Fibroblast of the aortic adventitia (primary cell): ENCODE measurements at regions not wholly inside any gene's neighbourhood (a gene's known extent, or its start where the extent isn't known, plus 50 kb on each side); places are given as distances from the start of the nearest gene placed in this dataset.

Source experiments
- DNase-seq: peaks from one replicate; pipeline ENCODE4 v3.0.0-alpha.2; 2010; ENCODE audit warnings: low read depth
- H3K4me3 ChIP-seq: 2 replicates; pipeline ENCODE4 v1.5.1; 2011; ENCODE audit warnings: low read depth, mild to moderate bottlenecking, control low read depth, low read length, moderate library complexity
- TF ChIP-seq, protein P1 (sequence below): IDR thresholded peaks from 2 replicates; pipeline ENCODE4 v1.5.1; 2011; ENCODE audit warnings: mild to moderate bottlenecking, low read length, control low read depth, inconsistent platforms; ENCODE audit not compliant: insufficient read depth

DNA sequence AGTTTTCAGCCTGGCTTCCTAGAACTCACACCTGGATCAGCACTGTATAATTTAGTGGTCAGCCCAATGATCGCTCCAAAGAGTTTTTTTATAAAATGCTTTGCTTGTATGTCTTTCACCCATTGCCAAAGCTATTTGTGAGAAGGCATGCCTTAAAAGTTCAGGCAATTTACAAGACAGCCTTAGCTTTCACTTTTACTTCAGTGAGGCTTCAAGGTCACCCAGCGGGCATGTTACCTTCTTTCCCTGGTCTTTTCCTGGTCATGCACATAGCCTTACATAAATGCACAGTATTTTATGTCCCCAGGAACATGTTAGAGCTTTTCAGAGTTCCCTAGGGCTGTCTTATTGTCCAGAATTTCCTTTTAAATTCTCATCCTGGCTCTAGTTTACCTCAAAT is 179.9 kb upstream of the TMEM72 start:
- TF ChIP-seq, protein P1, sequence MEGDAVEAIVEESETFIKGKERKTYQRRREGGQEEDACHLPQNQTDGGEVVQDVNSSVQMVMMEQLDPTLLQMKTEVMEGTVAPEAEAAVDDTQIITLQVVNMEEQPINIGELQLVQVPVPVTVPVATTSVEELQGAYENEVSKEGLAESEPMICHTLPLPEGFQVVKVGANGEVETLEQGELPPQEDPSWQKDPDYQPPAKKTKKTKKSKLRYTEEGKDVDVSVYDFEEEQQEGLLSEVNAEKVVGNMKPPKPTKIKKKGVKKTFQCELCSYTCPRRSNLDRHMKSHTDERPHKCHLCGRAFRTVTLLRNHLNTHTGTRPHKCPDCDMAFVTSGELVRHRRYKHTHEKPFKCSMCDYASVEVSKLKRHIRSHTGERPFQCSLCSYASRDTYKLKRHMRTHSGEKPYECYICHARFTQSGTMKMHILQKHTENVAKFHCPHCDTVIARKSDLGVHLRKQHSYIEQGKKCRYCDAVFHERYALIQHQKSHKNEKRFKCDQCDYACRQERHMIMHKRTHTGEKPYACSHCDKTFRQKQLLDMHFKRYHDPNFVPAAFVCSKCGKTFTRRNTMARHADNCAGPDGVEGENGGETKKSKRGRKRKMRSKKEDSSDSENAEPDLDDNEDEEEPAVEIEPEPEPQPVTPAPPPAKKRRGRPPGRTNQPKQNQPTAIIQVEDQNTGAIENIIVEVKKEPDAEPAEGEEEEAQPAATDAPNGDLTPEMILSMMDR = no peak
- no peak for DNase-seq
- H3K4me3 ChIP-seq = no peak overlapping the region

DNA sequence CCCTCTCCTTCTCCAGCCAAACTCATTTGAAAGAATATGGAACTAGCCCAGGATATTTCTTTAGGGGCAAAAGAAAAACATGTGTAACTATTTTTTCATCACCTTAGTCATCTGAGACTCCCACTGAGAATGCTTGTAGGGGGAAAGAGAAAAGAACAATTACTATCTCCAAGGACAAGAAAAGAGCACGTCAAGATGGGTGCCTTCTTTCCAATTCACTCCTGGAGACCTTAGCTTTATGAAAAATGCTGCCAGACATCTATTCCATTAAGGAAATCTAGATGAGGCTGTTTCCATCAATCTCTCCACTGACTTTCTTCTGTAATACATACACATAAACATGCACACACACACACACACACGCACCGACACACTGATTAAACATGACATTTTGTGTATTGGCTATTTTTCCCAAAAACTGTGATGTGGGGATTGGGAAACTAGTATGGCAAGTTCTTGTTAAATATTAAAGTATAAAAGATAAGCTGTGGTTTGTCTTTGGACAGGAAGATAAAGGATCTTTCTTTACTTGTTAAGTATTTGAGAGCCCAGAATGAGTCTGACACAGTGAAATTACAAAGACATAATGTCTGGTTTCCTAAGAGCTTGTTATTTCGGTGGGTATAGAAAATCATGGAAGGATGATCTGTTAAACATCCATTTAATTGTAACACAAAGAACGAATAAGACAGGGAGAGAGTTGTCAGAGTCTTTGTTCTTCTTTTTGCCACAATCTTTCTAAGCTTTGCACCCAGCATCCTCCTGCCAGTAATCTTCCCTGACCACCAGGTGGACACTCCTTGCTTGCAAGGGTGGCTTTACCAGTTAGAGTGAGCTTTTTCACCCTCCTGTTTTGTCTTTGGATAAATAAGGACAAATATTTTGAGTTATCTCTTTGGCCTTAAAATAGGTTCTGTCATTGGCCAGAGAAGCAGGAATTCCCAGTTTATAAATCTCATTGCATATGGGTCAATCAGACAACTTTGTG is 177.3 kb upstream of the TMEM72 start:
- no peak overlapping the region for H3K4me3 ChIP-seq
- peak; percentile 83 for DNase-seq
- TF ChIP-seq, protein P1 = peak; percentile 69

DNA sequence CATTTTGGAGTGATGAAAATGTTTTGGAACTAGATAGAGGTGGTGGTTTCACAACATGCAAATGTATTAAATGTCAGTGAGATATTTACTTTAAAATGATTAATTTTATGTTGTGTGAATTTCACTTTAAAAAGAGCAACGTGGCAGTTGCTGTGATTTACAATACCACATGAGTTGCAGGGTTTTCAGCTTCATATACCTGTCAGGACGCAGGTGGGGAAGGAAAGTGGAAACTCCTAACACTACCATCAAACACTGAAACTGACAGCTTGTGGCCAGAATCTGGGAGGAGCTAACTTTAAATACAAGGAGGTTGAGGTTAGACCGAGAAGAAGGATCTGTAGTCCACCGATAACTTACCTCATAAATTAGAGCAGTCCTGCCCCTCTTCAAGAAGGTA is 168.9 kb upstream of the TMEM72 start:
- no peak overlapping the region for H3K4me3 ChIP-seq
- no peak for DNase-seq
- TF ChIP-seq, protein P1 = no peak

DNA sequence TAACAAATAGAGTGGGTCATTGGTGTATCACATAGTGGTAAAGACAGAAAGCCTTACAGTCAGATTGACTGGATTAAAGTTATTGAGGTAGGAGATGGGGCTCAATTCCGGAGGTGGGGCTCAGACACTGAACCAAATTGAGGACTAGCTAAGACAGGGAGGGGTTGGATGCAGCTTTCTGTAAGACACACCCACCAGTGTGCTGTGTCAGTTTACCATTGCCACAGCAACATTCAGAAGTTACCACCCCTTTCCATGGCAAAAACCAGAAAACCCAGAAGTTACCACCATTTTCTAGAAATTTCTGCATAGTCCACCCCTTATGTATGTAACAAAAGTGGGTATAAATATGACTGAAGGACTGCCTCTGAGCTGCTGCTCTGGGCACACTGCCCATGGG is 167.6 kb upstream of the TMEM72 start:
- H3K4me3 ChIP-seq = no peak overlapping the region
- no peak for DNase-seq
- TF ChIP-seq, protein P1 = no peak

DNA sequence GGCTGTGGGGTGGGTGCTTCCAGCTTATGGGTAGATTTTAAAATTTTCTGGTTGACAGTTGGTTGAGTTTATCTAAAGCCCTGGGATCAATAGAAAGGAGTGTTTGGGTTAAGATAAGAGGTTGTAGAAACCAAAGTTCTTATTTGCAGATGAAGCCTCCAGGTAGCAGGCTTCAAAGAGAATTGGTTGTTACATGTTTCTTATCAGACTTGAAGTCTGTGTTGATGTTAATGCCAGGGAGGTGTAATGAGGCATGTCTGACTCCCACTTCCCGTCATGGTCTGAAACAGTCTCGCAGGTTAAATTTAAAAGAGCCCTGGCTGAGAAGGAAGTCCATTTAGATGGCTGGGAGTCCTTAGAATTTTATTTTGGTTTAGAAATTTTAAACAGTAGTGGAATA is 165.2 kb upstream of the TMEM72 start:
- H3K4me3 ChIP-seq = no peak overlapping the region
- DNase-seq = no peak
- TF ChIP-seq, protein P1 = no peak

DNA sequence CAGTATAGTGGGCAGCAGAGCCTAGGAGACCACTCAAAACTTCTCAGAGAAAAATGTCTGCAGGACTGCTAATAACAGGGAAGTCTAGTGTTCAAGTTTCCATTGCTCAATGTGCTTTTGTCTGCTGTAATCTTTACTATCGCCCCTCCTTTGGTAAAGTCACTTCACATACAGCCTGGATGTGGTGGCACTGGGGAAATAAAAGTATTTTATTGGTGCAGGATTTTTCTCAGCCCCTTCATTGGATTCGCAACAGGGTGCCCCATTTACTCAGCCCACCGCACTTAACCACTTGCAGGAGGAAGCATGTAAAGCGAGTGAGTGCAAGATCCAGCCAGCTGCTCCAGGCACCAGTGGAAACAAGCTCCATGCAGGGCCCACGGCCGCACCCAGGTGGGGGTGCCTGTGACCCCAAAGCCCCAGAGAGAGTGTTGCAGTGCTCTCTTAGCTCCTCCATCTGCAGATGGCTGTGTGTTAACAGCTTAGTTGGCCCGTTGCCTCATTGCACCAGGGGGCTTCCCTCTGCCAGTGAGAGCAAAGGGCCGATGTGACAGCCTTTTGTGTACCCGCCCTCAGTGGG is 163.5 kb upstream of the TMEM72 start:
- no peak for DNase-seq
- TF ChIP-seq, protein P1 = no peak
- no peak overlapping the region for H3K4me3 ChIP-seq
